ENCODE measurements at regions not wholly inside any gene's neighbourhood (a gene's known extent, or its start where the extent isn't known, plus 50 kb on each side); places are given as distances from the start of the nearest gene placed in this dataset.

- no peaks in the 10 kb centered on the region for H3K9me3 ChIP-seq (ENCODE audit: control insufficient read depth in 1 of 2, insufficient read depth in 1 of 2, low read length in 2 of 2)
- TF ChIP-seq, protein P1, sequence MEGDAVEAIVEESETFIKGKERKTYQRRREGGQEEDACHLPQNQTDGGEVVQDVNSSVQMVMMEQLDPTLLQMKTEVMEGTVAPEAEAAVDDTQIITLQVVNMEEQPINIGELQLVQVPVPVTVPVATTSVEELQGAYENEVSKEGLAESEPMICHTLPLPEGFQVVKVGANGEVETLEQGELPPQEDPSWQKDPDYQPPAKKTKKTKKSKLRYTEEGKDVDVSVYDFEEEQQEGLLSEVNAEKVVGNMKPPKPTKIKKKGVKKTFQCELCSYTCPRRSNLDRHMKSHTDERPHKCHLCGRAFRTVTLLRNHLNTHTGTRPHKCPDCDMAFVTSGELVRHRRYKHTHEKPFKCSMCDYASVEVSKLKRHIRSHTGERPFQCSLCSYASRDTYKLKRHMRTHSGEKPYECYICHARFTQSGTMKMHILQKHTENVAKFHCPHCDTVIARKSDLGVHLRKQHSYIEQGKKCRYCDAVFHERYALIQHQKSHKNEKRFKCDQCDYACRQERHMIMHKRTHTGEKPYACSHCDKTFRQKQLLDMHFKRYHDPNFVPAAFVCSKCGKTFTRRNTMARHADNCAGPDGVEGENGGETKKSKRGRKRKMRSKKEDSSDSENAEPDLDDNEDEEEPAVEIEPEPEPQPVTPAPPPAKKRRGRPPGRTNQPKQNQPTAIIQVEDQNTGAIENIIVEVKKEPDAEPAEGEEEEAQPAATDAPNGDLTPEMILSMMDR (IDR thresholded peaks at IDR 0.05), result no peak
- no peaks in the 10 kb centered on the region for H3K4me1 ChIP-seq (ENCODE audit: insufficient read depth, low read length)
- DNase-seq, result no peak
- POLR2A ChIA-PET, result no interaction called here
- Mint-ChIP-seq H3K4me1 (ENCODE audit: low read depth) (no peaks in the 10 kb centered on the region), H3K27ac (no peak overlapping the region), H3K27me3 (no peaks in the 10 kb centered on the region), H3K36me3 (ENCODE audit: low read depth) (no peaks in the 10 kb centered on the region), H3K9me3 (no peaks in the 10 kb centered on the region), H3K4me3 (no peak overlapping the region)
- H3K27me3 ChIP-seq (ENCODE audit: control insufficient read depth in 1 of 2, insufficient read depth in 2 of 2, low read length in 2 of 2), result no peaks in the 10 kb centered on the region
- H3K27ac ChIP-seq (ENCODE audit: low read depth in 1 of 2, low read length in 2 of 2), result no peak overlapping the region
- no peak overlapping the region for H3K4me3 ChIP-seq (ENCODE audit: low read length)
- H3K36me3 ChIP-seq (ENCODE audit: insufficient read depth, low read length), result no peaks in the 10 kb centered on the region
- intact Hi-C loops (cut with DNase I, micrococcal nuclease), result no loop called here
- CTCF ChIA-PET, result no interaction called here
- no peak for ATAC-seq (ENCODE audit: poor library complexity)
Observed at GRCh38 chr1:70764747-70765146, 282.9 kb downstream of the PTGER3 start.

GRCh38 chr1:70767377-70767776 lies 280.2 kb downstream of the PTGER3 start:
- H3K36me3 ChIP-seq (ENCODE audit: insufficient read depth, low read length), result no peaks in the 10 kb centered on the region
- H3K9me3 Mint-ChIP-seq, result peaks cover 16% of the 10 kb centered on the region
- no peaks in the 10 kb centered on the region for H3K27me3 Mint-ChIP-seq
- H3K4me1 ChIP-seq (ENCODE audit: insufficient read depth, low read length), result no peaks in the 10 kb centered on the region
- H3K27ac Mint-ChIP-seq, result no peak overlapping the region
- intact Hi-C loops (cut with DNase I, micrococcal nuclease), result no loop called here
- no peaks in the 10 kb centered on the region for H3K36me3 Mint-ChIP-seq (ENCODE audit: low read depth)
- no peaks in the 10 kb centered on the region for H3K9me3 ChIP-seq (ENCODE audit: control insufficient read depth in 1 of 2, insufficient read depth in 1 of 2, low read length in 2 of 2)
- ATAC-seq (ENCODE audit: poor library complexity) (no peak), DNase-seq (no peak)
- H3K4me3 ChIP-seq (ENCODE audit: low read length), result no peak overlapping the region
- no peak overlapping the region for H3K4me3 Mint-ChIP-seq
- no peaks in the 10 kb centered on the region for H3K27me3 ChIP-seq (ENCODE audit: control insufficient read depth in 1 of 2, insufficient read depth in 2 of 2, low read length in 2 of 2)
- H3K27ac ChIP-seq (ENCODE audit: low read depth in 1 of 2, low read length in 2 of 2), result no peak overlapping the region
- CTCF ChIA-PET, result interaction anchor here (0.6 kb wide), 1 partner anchor 34 kb away, joined by 3 read pairs; no protein-coding TSS in a partner anchor
- H3K4me1 Mint-ChIP-seq (ENCODE audit: low read depth), result no peaks in the 10 kb centered on the region
- TF ChIP-seq, protein P1 (IDR thresholded peaks at IDR 0.05), result no peak
- POLR2A ChIA-PET, result no interaction called here

- Mint-ChIP-seq H3K4me1 (ENCODE audit: low read depth) (no peaks in the 10 kb centered on the region), H3K4me3 (no peak overlapping the region), H3K27ac (no peak overlapping the region), H3K9me3 (peaks cover 20% of the 10 kb centered on the region), H3K36me3 (ENCODE audit: low read depth) (no peaks in the 10 kb centered on the region), H3K27me3 (no peaks in the 10 kb centered on the region)
- TF ChIP-seq, protein P1 (IDR thresholded peaks at IDR 0.05), result no peak
- ChIA-PET POLR2A (no interaction called here), CTCF (interaction anchor here (0.6 kb wide), 1 partner anchor 33 kb away, joined by 3 read pairs; no protein-coding TSS in a partner anchor)
- Histone ChIP-seq H3K36me3 (ENCODE audit: insufficient read depth, low read length) (no peaks in the 10 kb centered on the region), H3K4me3 (ENCODE audit: low read length) (no peak overlapping the region), H3K9me3 (ENCODE audit: control insufficient read depth in 1 of 2, insufficient read depth in 1 of 2, low read length in 2 of 2) (peaks cover 0 to 1% of the 10 kb centered on the region in 2 experiments), H3K27ac (ENCODE audit: low read depth in 1 of 2, low read length in 2 of 2) (no peak overlapping the region), H3K4me1 (ENCODE audit: insufficient read depth, low read length) (no peaks in the 10 kb centered on the region), H3K27me3 (ENCODE audit: control insufficient read depth in 1 of 2, insufficient read depth in 2 of 2, low read length in 2 of 2) (no peaks in the 10 kb centered on the region)
- DNase-seq (no peak), ATAC-seq (ENCODE audit: poor library complexity) (no peak)
- intact Hi-C loops (cut with DNase I, micrococcal nuclease), result no loop called here
Observed at GRCh38 chr1:70768216-70768615, 279.4 kb downstream of the PTGER3 start.

Measured in CD4-positive, alpha-beta T cell (primary cell).